ENCODE measurements at regions not wholly inside any gene's neighbourhood (a gene's known extent, or its start where the extent isn't known, plus 50 kb on each side); places are given as distances from the start of the nearest gene placed in this dataset.

GRCh38 chr15:91553196-91553854 lies 300.2 kb upstream of the SLCO3A1 start (continued):
- no peak for TF ChIP-seq EZH2phosphoT487 (IDR thresholded peaks at IDR 0.05; ENCODE audit: borderline replicate concordance)

DNA sequence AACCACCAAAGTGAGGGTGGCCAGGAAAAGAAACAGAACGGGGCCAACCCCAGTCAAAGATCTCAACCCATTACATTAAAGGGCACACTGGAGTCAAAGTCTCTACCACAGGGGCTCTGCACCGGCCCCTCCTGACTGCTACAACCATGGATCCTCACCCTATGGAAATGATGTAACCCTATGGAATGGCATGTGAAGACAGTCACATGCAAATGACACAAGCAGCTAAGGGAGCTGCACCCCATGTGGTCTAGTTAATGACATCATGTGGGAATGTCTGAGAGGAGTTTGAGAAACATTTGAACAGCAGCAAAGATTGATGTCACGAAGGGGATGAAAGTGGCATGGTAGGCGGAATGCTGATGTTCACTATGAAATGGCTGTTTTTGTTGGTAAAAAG lies 298.2 kb upstream of the SLCO3A1 start:
- BruUV-seq (replicated peaks), result no TSS peak
- RAD21 ChIA-PET (ENCODE audit: low non-redundant PET in 1 of 2, low total read pairs in 2 of 2, uncharacterized antibody in 2 of 2, unreplicated experiment in 2 of 2), result no interaction called here
- CTCF ChIA-PET, result no interaction called here

More for the DNA sequence above, 298.2 kb upstream of the SLCO3A1 start:
- Histone ChIP-seq H3K9me3 (ENCODE audit: control insufficient read depth in 1 of 2, insufficient read depth in 1 of 2, low read depth in 1 of 2, low read length in 2 of 2) (no peaks in the 10 kb centered on the region), H3K36me3 (ENCODE audit: control insufficient read depth in 1 of 2, insufficient read depth in 2 of 2, low read length in 2 of 2) (no peaks in the 10 kb centered on the region), H3K9ac (ENCODE audit: low read length) (no peak overlapping the region), H3K4me1 (ENCODE audit: control insufficient read depth in 1 of 2, insufficient read depth in 2 of 2, low read length in 2 of 2) (no peaks in the 10 kb centered on the region), H3K9me2 (ENCODE audit: insufficient read depth) (no peaks in the 10 kb centered on the region), H3K79me2 (ENCODE audit: insufficient read depth, low read length) (no peaks in the 10 kb centered on the region), H4K20me1 (ENCODE audit: insufficient read depth) (no peaks in the 10 kb centered on the region), H3K4me2 (ENCODE audit: low read length) (no peak overlapping the region), H3K27me3 (ENCODE audit: insufficient read depth, low read length) (peaks cover 23% of the 10 kb centered on the region), H3K27ac (ENCODE audit: low read depth, low read length) (no peak overlapping the region), H2AFZ (ENCODE audit: low read depth, low read length, poor library complexity, severe bottlenecking) (no peak overlapping the region), H3K4me3 (replicated peaks in 1 of 2; ENCODE audit: low read depth in 1 of 2, low read length in 2 of 2) (no peak overlapping the region)
- intact Hi-C loops (cut with micrococcal nuclease), result no loop called here
- POLR2A ChIA-PET, result no interaction called here
- no peak for ATAC-seq
- no peak for DNase-seq (ENCODE audit: low read depth, low spot score)
- no peak for TF ChIP-seq FOSL1 (IDR thresholded peaks at IDR 0.05; ENCODE audit: low read depth)
- TF ChIP-seq EGR1 (IDR thresholded peaks at IDR 0.05; ENCODE audit: low read depth), result no peak
- no peak for TF ChIP-seq SP1 (IDR thresholded peaks at IDR 0.05; ENCODE audit: low read depth)
- no peak for TF ChIP-seq ELF1 (IDR thresholded peaks at IDR 0.05; ENCODE audit: borderline replicate concordance, low read depth)
- no peak for TF ChIP-seq REST (IDR thresholded peaks at IDR 0.05; ENCODE audit: low read depth)
- TF ChIP-seq, protein P1, sequence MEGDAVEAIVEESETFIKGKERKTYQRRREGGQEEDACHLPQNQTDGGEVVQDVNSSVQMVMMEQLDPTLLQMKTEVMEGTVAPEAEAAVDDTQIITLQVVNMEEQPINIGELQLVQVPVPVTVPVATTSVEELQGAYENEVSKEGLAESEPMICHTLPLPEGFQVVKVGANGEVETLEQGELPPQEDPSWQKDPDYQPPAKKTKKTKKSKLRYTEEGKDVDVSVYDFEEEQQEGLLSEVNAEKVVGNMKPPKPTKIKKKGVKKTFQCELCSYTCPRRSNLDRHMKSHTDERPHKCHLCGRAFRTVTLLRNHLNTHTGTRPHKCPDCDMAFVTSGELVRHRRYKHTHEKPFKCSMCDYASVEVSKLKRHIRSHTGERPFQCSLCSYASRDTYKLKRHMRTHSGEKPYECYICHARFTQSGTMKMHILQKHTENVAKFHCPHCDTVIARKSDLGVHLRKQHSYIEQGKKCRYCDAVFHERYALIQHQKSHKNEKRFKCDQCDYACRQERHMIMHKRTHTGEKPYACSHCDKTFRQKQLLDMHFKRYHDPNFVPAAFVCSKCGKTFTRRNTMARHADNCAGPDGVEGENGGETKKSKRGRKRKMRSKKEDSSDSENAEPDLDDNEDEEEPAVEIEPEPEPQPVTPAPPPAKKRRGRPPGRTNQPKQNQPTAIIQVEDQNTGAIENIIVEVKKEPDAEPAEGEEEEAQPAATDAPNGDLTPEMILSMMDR (IDR thresholded peaks at IDR 0.05 in 2 of 3, conservative IDR thresholded peaks at IDR 0.05 in 1 of 3; ENCODE audit: borderline replicate concordance in 1 of 3, insufficient read depth in 1 of 3, low read depth in 2 of 3, low read length in 2 of 3), result no peak
- no peak for TF ChIP-seq CEBPB (IDR thresholded peaks at IDR 0.05; ENCODE audit: low read depth)
- no peak for TF ChIP-seq EZH2 (IDR thresholded peaks at IDR 0.05)
- TF ChIP-seq SIN3A (IDR thresholded peaks at IDR 0.05; ENCODE audit: low read depth), result no peak
- no peak for TF ChIP-seq EZH2phosphoT487 (IDR thresholded peaks at IDR 0.05; ENCODE audit: borderline replicate concordance)
- no peak for TF ChIP-seq TCF7L2 (IDR thresholded peaks at IDR 0.05; ENCODE audit: borderline replicate concordance, extremely low read depth, insufficient read depth, insufficient read length)
- no peak for TF ChIP-seq ZBTB33 (IDR thresholded peaks at IDR 0.05; ENCODE audit: extremely low read depth, insufficient replicate concordance, low read length)
- TF ChIP-seq, protein P2, sequence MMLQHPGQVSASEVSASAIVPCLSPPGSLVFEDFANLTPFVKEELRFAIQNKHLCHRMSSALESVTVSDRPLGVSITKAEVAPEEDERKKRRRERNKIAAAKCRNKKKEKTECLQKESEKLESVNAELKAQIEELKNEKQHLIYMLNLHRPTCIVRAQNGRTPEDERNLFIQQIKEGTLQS (IDR thresholded peaks at IDR 0.05), result no peak
- no peak for TF ChIP-seq POLR2AphosphoS5 (IDR thresholded peaks at IDR 0.05; ENCODE audit: low read depth, low read length)

All from HCT116 (cell line).